ENCODE measurements at regions not wholly inside any gene's neighbourhood (a gene's known extent, or its start where the extent isn't known, plus 50 kb on each side); places are given as distances from the start of the nearest gene placed in this dataset.

- H3K27ac ChIP-seq: peak overlapping the region in 2 of 8 donors; percentile 36 to 93
- H3K9me3 ChIP-seq: no peaks in the 10 kb centered on the region
- H3K36me3 ChIP-seq: no peaks in the 10 kb centered on the region
- no peak for DNase-seq
- H3K4me3 ChIP-seq: no peak overlapping the region
- no peaks in the 10 kb centered on the region for H3K27me3 ChIP-seq (replicated peaks in 1 of 7)
- TF ChIP-seq POLR2A (IDR thresholded peaks at IDR 0.05): no peak
- TF ChIP-seq CTCF (IDR thresholded peaks at IDR 0.05 in 8 of 11, conservative IDR thresholded peaks at IDR 0.05 in 3 of 11): no peak
- no peak for TF ChIP-seq POLR2AphosphoS5 (IDR thresholded peaks at IDR 0.05)
- H3K4me1 ChIP-seq: peaks cover 0 to 49% (median 18%) of the 10 kb centered on the region in 6 donors
- 85 to 94% (median 92%) methylated on average over 20 to 23 of the region's 23 CpGs for WGBS, 5 donors
- intact Hi-C loops (cut with DNase I; ENCODE audit: low total_unique reads): no loop called here
These were observed 74.7 kb downstream of the PSMG1 start for GRCh38 chr21:39108291-39109162.

GRCh38 chr21:39107739-39108138, 75.5 kb downstream of the PSMG1 start:
- H3K9me3 ChIP-seq: no peaks in the 10 kb centered on the region
- WGBS, 5 donors: 72 to 87% (median 81%) methylated on average over 13 of the region's 13 CpGs
- no peaks in the 10 kb centered on the region for H3K27me3 ChIP-seq (replicated peaks in 1 of 7)
- intact Hi-C loops (cut with DNase I; ENCODE audit: low total_unique reads): no loop called here
- H3K36me3 ChIP-seq: no peaks in the 10 kb centered on the region
- H3K27ac ChIP-seq: peak overlapping the region in 4 of 8 donors; percentile 36 to 93 (median 68)
- DNase-seq: no peak
- H3K4me3 ChIP-seq: no peak overlapping the region
- H3K4me1 ChIP-seq: peaks cover 0 to 56% (median 18%) of the 10 kb centered on the region in 6 donors
- TF ChIP-seq POLR2AphosphoS5 (IDR thresholded peaks at IDR 0.05) (peak in 2 of 3 donors; percentile 18 to 50), CTCF (IDR thresholded peaks at IDR 0.05 in 8 of 11, conservative IDR thresholded peaks at IDR 0.05 in 3 of 11) (no peak)

GRCh38 chr21:39106881-39107462, 76.3 kb downstream of the PSMG1 start:
- Histone ChIP-seq H3K4me1 (peaks cover 0 to 56% (median 18%) of the 10 kb centered on the region in 6 donors), H3K4me3 (no peak overlapping the region), H3K27me3 (replicated peaks in 1 of 7) (no peaks in the 10 kb centered on the region), H3K27ac (peak overlapping the region in 4 of 8 donors; percentile 36 to 93 (median 68)), H3K9me3 (no peaks in the 10 kb centered on the region), H3K36me3 (no peaks in the 10 kb centered on the region)
- TF ChIP-seq CTCF (IDR thresholded peaks at IDR 0.05 in 8 of 11, conservative IDR thresholded peaks at IDR 0.05 in 3 of 11): no peak
- no peak for TF ChIP-seq POLR2A (IDR thresholded peaks at IDR 0.05)
- no peak for TF ChIP-seq POLR2AphosphoS5 (IDR thresholded peaks at IDR 0.05)
- WGBS, 5 donors: 66 to 77% (median 72%) methylated on average over 15 of the region's 15 CpGs
- intact Hi-C loops (cut with DNase I; ENCODE audit: low total_unique reads): no loop called here
- DNase-seq: no peak

- no peaks in the 10 kb centered on the region for H3K9me3 ChIP-seq
- intact Hi-C loops (cut with DNase I; ENCODE audit: low total_unique reads): no loop called here
- 71 to 85% (median 72%) methylated on average over 4 of the region's 4 CpGs for WGBS, 5 donors
- TF ChIP-seq POLR2AphosphoS5 (IDR thresholded peaks at IDR 0.05) (no peak), CTCF (IDR thresholded peaks at IDR 0.05 in 8 of 11, conservative IDR thresholded peaks at IDR 0.05 in 3 of 11) (no peak), POLR2A (IDR thresholded peaks at IDR 0.05) (no peak)
- H3K27me3 ChIP-seq (replicated peaks in 1 of 7): no peaks in the 10 kb centered on the region
- DNase-seq: no peak
- peaks cover 0 to 57% (median 18%) of the 10 kb centered on the region in 6 donors for H3K4me1 ChIP-seq
- H3K36me3 ChIP-seq: no peaks in the 10 kb centered on the region
- peak overlapping the region in 5 of 8 donors; percentile 64 to 93 (median 82) for H3K27ac ChIP-seq
- no peak overlapping the region for H3K4me3 ChIP-seq
These were observed 77.4 kb downstream of the PSMG1 start for GRCh38 chr21:39105836-39106235.
